HCT116 (cell line): ENCODE measurements at regions not wholly inside any gene's neighbourhood (a gene's known extent, or its start where the extent isn't known, plus 50 kb on each side); places are given as distances from the start of the nearest gene placed in this dataset.

Experiments used
- CEBPB ChIP-seq: IDR thresholded peaks from 2 replicates; pipeline ENCODE4 v1.6.1; 2012; ENCODE audit warnings: low read depth
- EZH2 ChIP-seq: fragments of 200-600 bp; sonication (generic); IDR thresholded peaks from 2 replicates; pipeline ENCODE4 v1.6.1; 2017; ENCODE audit warnings: antibody characterized with exemption, mixed run types
- EZH2phosphoT487 ChIP-seq: fragments of 200-600 bp; IDR thresholded peaks from 2 replicates; pipeline ENCODE4 v1.6.1; 2018; ENCODE audit warnings: antibody characterized with exemption, borderline replicate concordance
- JUND ChIP-seq: IDR thresholded peaks from 2 replicates; pipeline ENCODE4 v1.6.1; 2012
- POLR2A ChIP-seq: IDR thresholded peaks from 2 replicates; pipeline ENCODE4 v1.7.0; 2011; ENCODE audit warnings: borderline replicate concordance; ENCODE audit not compliant: insufficient read depth, insufficient read length; ENCODE audit errors: extremely low read depth
- POLR2AphosphoS5 ChIP-seq: IDR thresholded peaks from 2 replicates; pipeline ENCODE4 v1.6.1; 2011; ENCODE audit warnings: mild to moderate bottlenecking, low read depth, low read length, moderate library complexity
- SIN3A ChIP-seq: IDR thresholded peaks from 2 replicates; pipeline ENCODE4 v1.6.1; 2012; ENCODE audit warnings: low read depth
- SP1 ChIP-seq: IDR thresholded peaks from 2 replicates; pipeline ENCODE4 v1.6.1; 2012; ENCODE audit warnings: low read depth
- YY1 ChIP-seq: IDR thresholded peaks from 2 replicates; pipeline ENCODE4 v1.6.1; 2011; ENCODE audit warnings: low read length, low read depth, moderate library complexity, mild to moderate bottlenecking; ENCODE audit not compliant: insufficient replicate concordance; ENCODE audit errors: extremely low read depth
- ZNF274 ChIP-seq: fragments of 200-500 bp; sonication (Bioruptor generic); IDR thresholded peaks from 2 replicates; pipeline ENCODE4 v1.6.1; 2014; ENCODE audit warnings: mild to moderate bottlenecking, low read depth, low read length, inconsistent platforms
- TF ChIP-seq, protein P1 (sequence below), 3 experiments: fragments of 200-600 bp in 1 of 3; sonication (generic) in 1 of 3; IDR thresholded peaks in 2 of 3; conservative IDR thresholded peaks in 1 of 3; 2 replicates each; pipeline ENCODE4 v1.5.1; 2012 to 2017; ENCODE audit warnings: low read depth in 2 of 3, low read length in 2 of 3, antibody characterized with exemption in 1 of 3, borderline replicate concordance in 1 of 3, control low read depth in 1 of 3, mild to moderate bottlenecking in 1 of 3, mixed read lengths in 1 of 3, mixed run types in 1 of 3, moderate library complexity in 1 of 3; ENCODE audit not compliant: insufficient read depth in 1 of 3
- TF ChIP-seq, protein P2 (sequence below): IDR thresholded peaks from 2 replicates; pipeline ENCODE4 v1.6.1; 2011; ENCODE audit warnings: mild to moderate bottlenecking, low read length, moderate library complexity; ENCODE audit not compliant: insufficient replicate concordance; ENCODE audit errors: extremely low read depth
- TF ChIP-seq, protein P3 (sequence below): IDR thresholded peaks from 2 replicates; pipeline ENCODE4 v1.6.1; 2012; ENCODE audit warnings: low read depth

DNA sequence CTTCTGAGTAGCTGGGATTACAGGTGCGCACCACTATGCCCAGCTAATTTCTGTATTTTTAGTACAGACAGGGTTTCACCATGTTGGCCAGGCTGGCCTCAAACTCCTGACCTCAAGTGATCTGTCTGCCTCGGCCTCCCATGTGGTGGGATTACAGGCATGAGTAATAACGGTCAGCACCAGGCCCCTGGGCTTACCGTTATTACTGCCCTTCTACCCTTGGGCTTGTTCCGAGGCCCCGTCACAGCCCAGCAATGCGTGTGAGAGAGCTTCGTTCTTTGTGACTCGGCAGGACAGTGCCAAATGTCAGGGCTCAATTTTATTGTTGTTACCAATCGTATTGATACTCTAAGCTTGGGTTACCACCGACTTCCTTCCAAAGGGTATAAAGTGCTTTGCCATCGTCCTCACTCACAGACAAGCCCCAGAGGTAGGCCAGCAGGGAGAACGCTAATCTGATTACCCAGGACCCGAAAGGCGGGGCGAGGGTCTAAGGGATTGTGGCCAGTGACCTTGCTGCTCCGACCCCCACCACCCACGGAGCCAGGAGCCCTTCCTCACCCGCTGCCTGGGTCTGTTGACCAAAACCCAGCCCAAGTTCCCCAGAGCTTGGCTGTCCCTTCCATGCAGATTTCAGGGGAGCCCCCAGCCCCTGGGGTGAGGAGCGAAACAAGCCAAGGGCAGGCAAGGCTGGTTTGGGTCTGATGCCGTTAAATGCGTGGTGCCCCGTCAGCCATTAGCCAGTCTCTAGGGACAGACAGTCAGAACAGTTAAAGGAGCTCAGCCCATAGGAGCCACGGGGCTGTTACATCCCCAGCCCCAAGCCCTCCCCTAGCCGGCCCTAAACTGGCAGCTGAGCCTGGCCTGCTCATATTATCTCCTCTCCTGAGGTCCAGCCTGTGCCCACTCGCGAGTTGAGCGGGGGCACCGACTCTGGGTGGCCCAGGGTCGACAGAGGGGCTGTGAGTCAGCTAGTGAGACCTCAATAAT, 54.9 kb upstream of the CASZ1 start:
- TF ChIP-seq, protein P1, sequence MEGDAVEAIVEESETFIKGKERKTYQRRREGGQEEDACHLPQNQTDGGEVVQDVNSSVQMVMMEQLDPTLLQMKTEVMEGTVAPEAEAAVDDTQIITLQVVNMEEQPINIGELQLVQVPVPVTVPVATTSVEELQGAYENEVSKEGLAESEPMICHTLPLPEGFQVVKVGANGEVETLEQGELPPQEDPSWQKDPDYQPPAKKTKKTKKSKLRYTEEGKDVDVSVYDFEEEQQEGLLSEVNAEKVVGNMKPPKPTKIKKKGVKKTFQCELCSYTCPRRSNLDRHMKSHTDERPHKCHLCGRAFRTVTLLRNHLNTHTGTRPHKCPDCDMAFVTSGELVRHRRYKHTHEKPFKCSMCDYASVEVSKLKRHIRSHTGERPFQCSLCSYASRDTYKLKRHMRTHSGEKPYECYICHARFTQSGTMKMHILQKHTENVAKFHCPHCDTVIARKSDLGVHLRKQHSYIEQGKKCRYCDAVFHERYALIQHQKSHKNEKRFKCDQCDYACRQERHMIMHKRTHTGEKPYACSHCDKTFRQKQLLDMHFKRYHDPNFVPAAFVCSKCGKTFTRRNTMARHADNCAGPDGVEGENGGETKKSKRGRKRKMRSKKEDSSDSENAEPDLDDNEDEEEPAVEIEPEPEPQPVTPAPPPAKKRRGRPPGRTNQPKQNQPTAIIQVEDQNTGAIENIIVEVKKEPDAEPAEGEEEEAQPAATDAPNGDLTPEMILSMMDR (IDR thresholded peaks at IDR 0.05 in 2 of 3, conservative IDR thresholded peaks at IDR 0.05 in 1 of 3; ENCODE audit: borderline replicate concordance in 1 of 3, insufficient read depth in 1 of 3, low read depth in 2 of 3, low read length in 2 of 3) = no peak
- TF ChIP-seq, protein P2, sequence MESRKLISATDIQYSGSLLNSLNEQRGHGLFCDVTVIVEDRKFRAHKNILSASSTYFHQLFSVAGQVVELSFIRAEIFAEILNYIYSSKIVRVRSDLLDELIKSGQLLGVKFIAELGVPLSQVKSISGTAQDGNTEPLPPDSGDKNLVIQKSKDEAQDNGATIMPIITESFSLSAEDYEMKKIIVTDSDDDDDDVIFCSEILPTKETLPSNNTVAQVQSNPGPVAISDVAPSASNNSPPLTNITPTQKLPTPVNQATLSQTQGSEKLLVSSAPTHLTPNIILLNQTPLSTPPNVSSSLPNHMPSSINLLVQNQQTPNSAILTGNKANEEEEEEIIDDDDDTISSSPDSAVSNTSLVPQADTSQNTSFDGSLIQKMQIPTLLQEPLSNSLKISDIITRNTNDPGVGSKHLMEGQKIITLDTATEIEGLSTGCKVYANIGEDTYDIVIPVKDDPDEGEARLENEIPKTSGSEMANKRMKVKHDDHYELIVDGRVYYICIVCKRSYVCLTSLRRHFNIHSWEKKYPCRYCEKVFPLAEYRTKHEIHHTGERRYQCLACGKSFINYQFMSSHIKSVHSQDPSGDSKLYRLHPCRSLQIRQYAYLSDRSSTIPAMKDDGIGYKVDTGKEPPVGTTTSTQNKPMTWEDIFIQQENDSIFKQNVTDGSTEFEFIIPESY = no peak
- TF ChIP-seq POLR2A (no peak), POLR2AphosphoS5 (no peak), ZNF274 (no peak), SP1 (no peak), SIN3A (no peak), CEBPB (no peak), EZH2 (no peak), EZH2phosphoT487 (no peak), JUND (no peak), YY1 (no peak)
- TF ChIP-seq, protein P3, sequence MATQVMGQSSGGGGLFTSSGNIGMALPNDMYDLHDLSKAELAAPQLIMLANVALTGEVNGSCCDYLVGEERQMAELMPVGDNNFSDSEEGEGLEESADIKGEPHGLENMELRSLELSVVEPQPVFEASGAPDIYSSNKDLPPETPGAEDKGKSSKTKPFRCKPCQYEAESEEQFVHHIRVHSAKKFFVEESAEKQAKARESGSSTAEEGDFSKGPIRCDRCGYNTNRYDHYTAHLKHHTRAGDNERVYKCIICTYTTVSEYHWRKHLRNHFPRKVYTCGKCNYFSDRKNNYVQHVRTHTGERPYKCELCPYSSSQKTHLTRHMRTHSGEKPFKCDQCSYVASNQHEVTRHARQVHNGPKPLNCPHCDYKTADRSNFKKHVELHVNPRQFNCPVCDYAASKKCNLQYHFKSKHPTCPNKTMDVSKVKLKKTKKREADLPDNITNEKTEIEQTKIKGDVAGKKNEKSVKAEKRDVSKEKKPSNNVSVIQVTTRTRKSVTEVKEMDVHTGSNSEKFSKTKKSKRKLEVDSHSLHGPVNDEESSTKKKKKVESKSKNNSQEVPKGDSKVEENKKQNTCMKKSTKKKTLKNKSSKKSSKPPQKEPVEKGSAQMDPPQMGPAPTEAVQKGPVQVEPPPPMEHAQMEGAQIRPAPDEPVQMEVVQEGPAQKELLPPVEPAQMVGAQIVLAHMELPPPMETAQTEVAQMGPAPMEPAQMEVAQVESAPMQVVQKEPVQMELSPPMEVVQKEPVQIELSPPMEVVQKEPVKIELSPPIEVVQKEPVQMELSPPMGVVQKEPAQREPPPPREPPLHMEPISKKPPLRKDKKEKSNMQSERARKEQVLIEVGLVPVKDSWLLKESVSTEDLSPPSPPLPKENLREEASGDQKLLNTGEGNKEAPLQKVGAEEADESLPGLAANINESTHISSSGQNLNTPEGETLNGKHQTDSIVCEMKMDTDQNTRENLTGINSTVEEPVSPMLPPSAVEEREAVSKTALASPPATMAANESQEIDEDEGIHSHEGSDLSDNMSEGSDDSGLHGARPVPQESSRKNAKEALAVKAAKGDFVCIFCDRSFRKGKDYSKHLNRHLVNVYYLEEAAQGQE = no peak
